ENCODE measurements at regions not wholly inside any gene's neighbourhood (a gene's known extent, or its start where the extent isn't known, plus 50 kb on each side); places are given as distances from the start of the nearest gene placed in this dataset.

DNA sequence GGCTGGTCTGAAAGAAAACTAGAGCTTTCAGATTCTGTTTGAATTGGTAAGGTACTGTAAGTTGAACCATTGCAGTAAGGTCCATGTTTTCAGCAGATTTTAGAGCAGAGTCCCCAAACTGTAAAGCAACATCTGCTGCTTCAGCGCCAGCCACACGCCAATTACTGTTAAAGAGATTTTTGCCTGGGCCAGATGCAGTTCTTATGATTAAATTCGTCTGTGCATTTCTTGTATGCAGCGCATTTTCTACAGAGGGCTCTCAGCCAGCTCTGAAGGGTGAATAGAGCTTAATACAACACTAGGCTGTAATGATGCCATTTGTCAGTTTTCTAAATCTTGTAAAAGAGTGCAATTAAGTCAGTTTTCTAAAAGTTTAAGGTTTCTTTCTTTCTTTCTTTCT lies 246.3 kb downstream of the COX7C start:
- dilution Hi-C loops (cut with MboI; ENCODE audit: extremely low pct_ligation_motif_present, low sequenced_read_pairs) (no loop called here), intact Hi-C loops (cut with micrococcal nuclease) (no loop called here)
- Histone ChIP-seq H3K79me2 (ENCODE audit: control insufficient read depth, insufficient read depth, low read length) (no peaks in the 10 kb centered on the region), H2AFZ (ENCODE audit: low read depth, low read length) (no peak overlapping the region), H3K9ac (replicated peaks; ENCODE audit: extremely low read depth, insufficient read depth, low read length) (no peak overlapping the region), H3K27me3 (ENCODE audit: control insufficient read depth in 2 of 2, insufficient read depth in 2 of 2, low read length in 2 of 2) (no peaks in the 10 kb centered on the region), H3K36me3 (ENCODE audit: control insufficient read depth in 2 of 2, extremely low read depth in 1 of 2, insufficient read depth in 2 of 2, low read length in 2 of 2) (no peaks in the 10 kb centered on the region), H3K4me3 (replicated peaks in 1 of 3; ENCODE audit: insufficient read depth in 1 of 3, low read depth in 1 of 3, low read length in 3 of 3) (no peak overlapping the region), H4K20me1 (replicated peaks; ENCODE audit: control insufficient read depth, extremely low read depth, insufficient read depth, low read length) (no peaks in the 10 kb centered on the region), H3K4me2 (ENCODE audit: insufficient read depth, low read length) (no peak overlapping the region), H3K9me3 (replicated peaks; ENCODE audit: control insufficient read depth, insufficient read depth, low read length) (no peaks in the 10 kb centered on the region), H3K9me1 (replicated peaks; ENCODE audit: control insufficient read depth, extremely low read depth, insufficient read depth, low read length) (no peaks in the 10 kb centered on the region), H3K27ac (ENCODE audit: insufficient read depth, low read depth, low read length) (no peak overlapping the region), H3K4me1 (ENCODE audit: control insufficient read depth, extremely low read depth, insufficient read depth, low read length) (no peaks in the 10 kb centered on the region)
- no peak for DNase-seq (ENCODE audit: low read depth, low spot score)
- POLR2A ChIA-PET = no interaction called here
- FAIRE-seq = no peak
- BruUV-seq (replicated peaks) = no TSS peak
- TF ChIP-seq JUN (IDR thresholded peaks at IDR 0.05; ENCODE audit: borderline replicate concordance, insufficient read depth, insufficient read length, low read depth) (no peak), POLR2A (IDR thresholded peaks at IDR 0.05; ENCODE audit: low read depth, low read length) (no peak), FOS (IDR thresholded peaks at IDR 0.05; ENCODE audit: borderline replicate concordance, insufficient read depth, low read length) (no peak), MYC (IDR thresholded peaks at IDR 0.05; ENCODE audit: low read depth, low read length) (no peak), MAX (IDR thresholded peaks at IDR 0.05; ENCODE audit: insufficient read depth, insufficient read length) (no peak), EZH2 (IDR thresholded peaks at IDR 0.05; ENCODE audit: borderline replicate concordance, low read depth, low read length, severe bottlenecking) (no peak), POLR2AphosphoS5 (IDR thresholded peaks at IDR 0.05; ENCODE audit: insufficient read depth, low read depth, low read length) (no peak), GATA2 (IDR thresholded peaks at IDR 0.05; ENCODE audit: insufficient read depth, insufficient read length, low read depth, low read length) (no peak)
- TF ChIP-seq, protein P1, sequence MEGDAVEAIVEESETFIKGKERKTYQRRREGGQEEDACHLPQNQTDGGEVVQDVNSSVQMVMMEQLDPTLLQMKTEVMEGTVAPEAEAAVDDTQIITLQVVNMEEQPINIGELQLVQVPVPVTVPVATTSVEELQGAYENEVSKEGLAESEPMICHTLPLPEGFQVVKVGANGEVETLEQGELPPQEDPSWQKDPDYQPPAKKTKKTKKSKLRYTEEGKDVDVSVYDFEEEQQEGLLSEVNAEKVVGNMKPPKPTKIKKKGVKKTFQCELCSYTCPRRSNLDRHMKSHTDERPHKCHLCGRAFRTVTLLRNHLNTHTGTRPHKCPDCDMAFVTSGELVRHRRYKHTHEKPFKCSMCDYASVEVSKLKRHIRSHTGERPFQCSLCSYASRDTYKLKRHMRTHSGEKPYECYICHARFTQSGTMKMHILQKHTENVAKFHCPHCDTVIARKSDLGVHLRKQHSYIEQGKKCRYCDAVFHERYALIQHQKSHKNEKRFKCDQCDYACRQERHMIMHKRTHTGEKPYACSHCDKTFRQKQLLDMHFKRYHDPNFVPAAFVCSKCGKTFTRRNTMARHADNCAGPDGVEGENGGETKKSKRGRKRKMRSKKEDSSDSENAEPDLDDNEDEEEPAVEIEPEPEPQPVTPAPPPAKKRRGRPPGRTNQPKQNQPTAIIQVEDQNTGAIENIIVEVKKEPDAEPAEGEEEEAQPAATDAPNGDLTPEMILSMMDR (IDR thresholded peaks at IDR 0.05; ENCODE audit: extremely low read depth in 1 of 2, insufficient read depth in 1 of 2, low read depth in 1 of 2, low read length in 2 of 2) = no peak
- CTCF ChIA-PET = interaction anchor here (1.1 kb wide), 1 partner anchor 16 kb away, joined by 3 read pairs; no protein-coding TSS in a partner anchor
